GM18907 (cell line): ENCODE measurements at regions not wholly inside any gene's neighbourhood (a gene's known extent, or its start where the extent isn't known, plus 50 kb on each side); places are given as distances from the start of the nearest gene placed in this dataset.

Experiments
- ATAC-seq: cut with Tn5 transposase; IDR thresholded peaks from one replicate; pipeline ENCODE4 v1.9.1; 2021; ENCODE audit warnings: mild to moderate bottlenecking, moderate library complexity; ENCODE audit not compliant: unreplicated experiment

DNA sequence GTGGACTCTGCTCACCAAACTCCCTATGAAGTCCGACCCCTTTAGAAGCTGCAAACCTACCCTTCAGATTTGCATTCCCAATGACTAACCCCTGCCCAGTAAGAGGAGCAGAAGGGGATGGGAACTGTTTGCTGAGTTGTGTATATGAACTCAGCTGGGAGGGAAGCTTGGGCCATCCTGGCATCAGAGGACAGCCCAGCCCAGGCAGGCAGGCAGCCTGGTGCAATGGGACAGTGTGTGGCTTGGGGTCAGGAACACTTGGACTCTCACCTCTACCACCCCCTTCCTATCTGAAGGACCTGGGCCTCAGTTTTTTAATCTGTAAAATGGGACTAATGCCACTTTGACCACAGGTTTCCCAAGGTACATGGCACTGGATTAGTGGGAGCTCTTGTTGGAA is 147.4 kb upstream of the GPR26 start:
- no peak for ATAC-seq

DNA sequence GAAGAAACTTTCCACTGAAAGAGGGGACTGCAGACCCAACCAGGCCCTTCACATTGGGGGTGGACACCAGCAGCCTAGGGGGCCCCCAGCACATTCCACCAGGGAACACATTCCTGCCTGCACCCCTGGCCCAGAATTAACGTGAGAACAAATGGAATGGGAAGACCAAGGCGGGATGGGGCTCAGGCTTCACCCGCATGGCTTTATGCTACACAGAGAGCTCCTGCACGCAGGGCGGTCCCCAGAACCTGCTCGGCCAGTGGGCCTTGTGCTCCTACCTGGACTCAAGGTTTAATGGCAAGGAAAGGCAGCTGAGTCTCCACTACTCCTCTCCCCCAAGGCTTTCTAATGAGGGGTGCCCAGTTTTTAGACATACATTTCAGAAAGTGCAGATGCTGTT is 146.3 kb upstream of the GPR26 start:
- ATAC-seq: no peak

DNA sequence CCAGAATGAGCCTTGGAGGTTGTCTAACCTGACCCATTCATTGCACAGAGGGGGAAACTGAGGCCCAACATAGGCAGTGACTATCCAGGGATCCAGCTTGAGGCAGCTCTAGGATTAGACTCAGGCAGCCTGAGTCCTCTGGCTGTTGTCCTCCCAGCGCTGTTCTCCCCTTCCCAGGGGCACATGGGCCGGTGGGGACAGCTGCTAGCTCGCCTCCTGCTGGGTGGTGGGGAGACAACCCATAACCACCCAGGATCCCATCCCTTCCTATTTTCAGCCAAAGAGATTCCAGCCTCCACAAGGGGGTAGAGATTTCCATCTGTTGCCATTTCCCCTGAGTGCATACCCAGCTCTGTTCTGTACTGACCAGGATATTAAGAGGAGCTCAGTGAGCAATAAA is 145.1 kb upstream of the GPR26 start:
- ATAC-seq: no peak

DNA sequence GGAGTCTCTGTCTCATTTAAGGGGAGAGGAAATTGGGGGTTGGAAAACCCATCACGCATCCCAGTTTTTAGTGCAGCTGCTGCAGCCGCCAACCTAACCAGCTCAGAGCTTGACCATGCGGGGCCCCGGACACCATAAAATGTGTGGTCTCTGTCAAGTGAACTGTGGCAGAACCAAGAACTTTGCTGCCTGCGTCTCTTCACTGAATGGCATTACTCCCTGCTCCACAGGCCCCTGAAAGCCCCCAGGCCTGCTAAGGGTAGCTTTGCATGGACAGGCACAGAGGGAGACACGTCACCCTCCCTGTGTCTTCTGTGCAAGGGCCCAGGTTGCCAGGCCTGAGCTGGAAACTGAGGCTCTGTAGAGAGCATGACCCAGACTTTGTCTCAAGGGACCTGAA is 144.6 kb upstream of the GPR26 start:
- ATAC-seq: no peak

DNA sequence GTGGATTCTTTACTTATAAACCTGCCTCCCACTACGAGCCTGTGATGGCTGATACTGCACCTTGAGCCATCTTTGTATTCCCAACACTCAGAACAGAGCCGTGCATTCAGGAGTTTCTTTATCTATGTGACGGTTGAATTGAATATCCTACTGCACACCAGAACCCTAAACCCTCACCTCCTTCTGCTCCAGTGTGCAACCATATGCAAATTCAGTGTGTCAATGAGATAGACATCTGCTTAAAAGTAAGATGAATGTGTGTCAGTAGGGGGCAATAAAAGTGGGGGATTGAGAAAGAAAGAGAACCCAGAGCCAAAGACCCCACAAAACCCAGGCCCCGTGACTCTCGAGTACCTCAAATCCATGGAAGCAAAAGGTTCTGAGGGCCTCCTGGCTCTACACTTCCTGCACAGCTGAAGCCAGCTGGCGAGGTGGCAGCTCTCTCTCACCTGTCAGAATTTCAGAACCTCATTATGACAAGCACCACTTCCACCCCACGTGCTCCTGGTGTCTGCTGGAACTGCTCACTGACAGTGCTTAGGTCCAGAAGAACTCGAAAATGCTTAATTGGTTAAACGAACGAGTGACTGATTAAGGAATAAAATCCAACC is 143.3 kb upstream of the GPR26 start:
- no peak for ATAC-seq

DNA sequence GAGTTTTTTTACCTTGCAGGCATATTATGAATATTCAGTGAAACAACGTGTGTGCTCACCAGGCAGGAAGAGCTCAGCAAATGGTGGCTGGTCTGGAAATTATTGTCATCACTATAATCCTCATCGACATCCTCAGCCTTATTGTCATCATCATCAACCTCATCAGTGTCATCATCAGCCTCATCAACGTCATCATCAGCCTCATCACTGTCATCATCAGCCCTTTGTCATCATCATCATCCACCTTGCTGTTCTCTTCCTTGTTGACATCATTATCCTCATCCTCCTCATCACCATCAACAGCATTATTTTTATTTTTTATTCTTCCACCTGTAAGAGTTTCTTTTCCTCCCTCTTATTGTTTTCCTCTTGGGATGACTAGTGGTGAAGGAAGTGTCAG is 142.3 kb upstream of the GPR26 start:
- ATAC-seq: no peak

DNA sequence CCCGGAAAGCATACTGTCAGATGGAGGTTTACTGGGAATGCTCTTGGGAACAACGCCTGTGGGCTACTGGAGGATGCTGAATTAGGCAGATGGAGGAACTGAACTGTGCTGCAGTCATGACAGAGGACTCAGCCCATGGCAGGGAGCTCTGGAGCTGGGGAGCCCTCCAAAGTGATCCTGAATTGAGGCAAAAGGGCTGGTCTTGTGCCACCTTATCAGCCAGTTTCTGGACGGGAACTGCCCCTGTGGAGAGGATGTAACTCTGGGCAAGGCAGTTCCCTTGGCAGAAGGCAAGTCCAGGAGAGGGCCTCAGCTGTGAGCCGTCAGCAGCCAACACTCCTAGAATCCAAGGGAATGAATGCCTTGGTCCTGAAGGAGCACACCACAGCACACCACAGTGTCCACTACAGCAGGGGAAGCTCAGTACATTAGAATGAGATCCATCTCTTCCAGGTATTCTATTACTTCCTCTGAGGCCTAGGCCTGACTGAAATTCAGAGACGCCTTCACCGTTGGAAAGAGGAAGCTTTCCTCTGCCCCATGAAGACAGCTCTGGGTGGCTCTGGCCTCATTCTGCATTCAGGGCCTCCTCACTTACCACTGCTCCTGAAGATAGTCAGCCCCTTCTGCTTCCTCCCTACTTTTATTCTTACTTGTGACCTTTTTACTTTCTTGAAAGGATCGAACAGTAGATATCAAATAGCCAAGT is 139.6 kb upstream of the GPR26 start:
- ATAC-seq: no peak

DNA sequence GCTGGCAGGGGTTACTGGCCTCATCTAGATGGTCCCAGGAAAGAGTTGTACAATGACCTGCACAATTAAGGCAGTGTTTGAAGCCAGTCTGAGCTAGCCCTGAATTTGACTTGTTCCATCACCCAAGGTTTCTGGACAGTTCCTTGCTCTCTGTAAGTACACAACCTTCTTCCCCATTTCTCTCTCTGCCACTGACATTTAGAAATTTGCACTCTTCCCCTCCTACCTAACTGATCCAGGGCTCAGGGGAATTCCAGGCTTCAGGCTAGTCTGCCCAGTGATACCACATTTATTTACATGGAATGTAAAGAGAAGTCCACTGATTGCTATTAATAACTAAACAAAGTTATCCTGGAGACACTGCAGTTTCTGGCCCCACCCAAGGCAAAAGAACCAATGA is 139.0 kb upstream of the GPR26 start:
- ATAC-seq: no peak

DNA sequence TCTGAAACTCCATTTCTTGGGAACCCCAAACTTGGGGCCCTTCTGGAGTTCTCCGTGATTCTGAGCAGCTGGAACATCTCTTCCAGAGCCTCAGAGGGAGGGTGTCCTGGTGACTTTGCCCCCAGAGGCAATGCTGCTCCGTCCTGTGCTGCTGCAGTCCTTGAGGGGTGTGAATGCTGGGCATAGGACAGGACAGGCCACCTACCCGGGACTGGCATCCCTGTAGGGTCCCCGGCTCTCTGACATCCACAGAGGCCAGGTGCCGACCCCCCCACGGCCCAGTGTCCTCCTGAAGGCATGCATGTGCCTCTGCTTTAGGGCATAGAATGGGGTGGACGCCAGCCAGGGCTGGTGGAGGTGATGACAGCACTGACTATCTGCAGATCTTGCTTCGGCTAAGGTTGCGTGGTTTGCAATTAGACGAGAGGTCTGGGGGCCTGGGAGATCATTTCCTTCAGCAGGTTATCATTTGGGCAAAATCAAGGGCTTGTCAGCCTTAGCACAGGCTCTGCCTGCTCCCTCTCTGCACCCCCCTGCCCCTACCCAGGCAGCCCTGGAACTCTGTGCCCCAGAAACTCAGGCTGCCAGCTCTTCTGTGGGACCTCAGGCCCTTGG is 136.9 kb upstream of the GPR26 start:
- no peak for ATAC-seq

DNA sequence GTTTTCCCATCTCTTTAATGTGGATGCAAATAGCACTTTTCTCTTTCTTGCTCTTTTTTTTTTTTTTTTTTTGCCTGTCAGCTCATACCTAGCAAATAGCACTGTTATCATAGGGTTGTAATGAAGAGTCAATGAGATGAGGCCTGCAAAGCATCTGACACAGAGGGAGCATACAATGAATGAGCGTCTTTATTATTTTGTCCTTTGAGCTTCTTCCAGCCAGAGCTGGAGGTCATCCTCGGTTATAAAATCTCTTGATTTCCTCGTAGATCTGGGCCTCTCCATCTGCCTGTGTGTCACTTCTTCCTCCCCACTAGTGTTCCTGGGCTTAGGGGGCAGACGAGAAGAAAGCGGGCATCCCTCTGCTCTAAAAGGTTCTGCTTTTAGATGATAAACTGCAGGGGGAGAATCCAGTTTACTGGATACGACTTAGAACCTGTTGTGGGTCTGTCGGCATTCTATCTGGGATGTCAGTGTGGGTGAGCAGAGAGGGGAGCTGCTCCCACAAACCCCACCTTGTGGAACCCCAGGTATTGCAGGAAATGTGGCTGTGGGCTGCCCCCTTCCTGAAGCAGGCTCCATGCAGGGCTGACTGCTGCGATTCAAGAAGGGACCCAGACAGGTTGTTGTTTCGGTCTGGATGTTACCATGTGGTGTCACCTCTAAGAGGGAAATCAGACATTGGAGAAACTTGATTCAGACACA is 135.8 kb upstream of the GPR26 start:
- ATAC-seq: no peak

DNA sequence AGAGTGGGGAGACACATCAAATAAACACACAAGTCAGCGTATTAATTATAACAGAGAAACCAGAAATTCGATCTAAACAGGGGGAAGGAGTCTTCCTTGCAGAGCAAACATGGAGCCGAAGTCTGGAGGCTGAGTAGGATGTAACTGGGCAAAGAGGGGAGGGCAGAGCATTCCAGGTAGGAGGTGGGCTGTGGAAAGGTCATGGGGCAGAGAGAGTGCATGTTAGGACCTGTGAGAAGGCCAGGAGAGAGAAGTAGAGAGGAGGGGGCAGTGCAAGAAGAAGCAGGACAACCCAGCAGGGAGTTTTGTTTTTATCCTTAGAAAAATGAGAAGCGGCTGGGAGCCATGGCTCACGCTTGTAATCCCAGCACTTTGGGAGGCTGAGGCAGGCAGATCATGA is 130.8 kb upstream of the GPR26 start:
- ATAC-seq: no peak

DNA sequence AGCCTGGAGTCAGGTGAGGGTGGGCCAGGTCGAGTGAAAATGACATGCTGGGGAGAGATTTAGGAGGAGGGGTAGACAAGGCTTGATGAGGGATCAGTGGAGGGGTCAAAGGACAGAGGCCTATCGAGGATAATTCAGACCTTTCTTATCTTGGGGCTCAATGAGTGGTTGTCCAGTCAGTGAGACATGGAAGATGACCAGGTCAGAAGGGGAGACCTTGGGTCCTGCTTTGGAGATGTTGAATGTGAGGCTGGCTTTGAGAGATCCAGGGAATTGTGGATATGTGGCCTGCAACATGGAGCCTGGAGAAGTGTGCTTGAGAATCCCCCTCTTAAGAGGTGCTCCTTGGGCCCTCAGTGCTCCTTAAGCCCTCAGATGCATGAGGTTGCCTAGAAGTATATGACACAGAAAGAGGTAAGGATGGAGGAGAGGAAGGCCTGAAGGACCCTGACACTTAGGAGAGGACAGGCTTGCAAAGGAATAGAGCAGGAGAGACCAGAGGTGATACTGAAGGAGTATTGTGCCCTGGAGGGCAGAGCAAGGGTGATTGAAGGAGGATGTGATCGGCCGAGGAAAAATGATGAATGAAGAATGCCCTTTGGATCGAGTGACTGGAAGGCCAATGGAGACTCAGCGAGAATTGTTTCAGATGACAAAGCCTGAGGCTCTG is 129.8 kb upstream of the GPR26 start:
- no peak for ATAC-seq

DNA sequence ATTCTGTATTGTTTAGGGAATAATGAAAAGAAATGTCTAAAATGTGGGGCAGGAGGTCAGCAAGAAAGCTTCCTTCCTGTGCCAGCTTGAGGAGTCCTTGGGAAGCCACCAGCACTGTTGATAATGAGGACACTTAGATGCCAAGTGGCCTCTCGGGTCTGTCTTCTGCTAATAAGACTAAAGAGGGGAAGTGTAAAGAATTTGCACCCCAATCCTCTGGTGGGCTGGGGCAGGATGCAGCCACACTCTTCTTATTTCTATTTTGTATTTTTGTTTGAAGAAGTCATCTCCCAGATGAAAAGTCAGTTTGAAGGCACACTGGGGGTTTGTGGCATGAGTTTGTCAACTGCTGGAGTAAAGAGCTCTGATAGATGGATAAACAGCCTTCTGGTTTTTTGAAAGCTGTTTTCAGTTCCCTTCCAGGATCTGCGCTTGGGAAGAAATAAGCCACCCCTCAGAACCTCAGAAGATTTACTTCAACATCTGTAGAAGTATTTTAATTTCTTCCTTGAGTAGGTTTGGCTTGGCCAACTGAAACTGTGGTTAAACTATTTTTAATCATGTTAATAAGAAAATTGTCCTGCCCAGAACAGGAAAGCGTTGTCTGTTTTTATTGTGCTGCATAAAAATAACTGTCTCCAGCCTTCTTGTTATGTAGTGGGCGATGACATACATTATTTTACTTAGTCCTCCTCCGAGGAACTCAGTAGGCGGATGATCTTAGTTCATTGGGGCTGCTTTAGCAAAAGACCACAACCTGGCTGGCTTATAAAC is 128.8 kb upstream of the GPR26 start:
- no peak for ATAC-seq

DNA sequence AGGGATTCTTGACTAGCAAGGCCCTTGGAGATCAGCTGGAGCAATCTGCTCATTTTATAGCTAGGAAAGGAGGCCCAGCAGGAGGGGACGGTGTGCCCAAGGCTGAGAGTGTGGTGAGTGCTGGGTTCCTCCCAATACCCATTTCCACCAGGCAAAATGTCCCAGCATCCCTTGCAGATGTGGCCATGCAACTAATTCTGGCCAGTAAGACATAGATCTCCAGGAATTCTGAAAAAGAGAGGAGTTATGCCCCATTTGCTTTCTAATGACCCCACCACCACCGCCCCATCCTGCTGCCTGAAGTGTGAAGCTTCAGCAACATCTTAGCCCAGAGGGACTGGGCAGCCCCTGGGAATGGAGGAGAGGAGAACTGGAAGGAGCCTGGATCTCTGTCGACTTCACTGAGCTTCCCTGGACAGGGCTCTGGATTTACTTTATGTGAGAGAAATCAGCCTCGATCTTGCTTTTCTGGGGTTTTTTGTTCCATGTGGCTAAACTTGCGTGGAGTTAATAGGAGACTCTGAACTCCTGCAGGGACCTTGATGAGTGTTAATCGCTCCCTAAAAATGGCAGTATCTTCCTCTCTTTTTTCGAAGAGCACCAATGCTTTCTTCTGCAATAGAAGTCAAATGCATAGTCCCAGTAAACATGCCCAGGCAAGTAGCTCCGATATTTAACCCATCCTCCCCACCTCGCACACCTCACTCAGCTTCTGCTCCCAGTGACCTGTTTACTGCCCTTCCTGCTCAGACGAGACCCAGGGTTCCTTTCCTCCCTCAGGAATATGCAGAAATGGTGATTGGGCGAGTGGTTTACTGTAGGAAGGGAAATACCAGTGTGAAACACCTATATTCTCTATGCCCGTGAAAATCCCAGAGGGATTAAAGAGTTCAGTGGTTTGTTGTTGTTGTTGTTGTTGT is 127.5 kb upstream of the GPR26 start:
- no peak for ATAC-seq

DNA sequence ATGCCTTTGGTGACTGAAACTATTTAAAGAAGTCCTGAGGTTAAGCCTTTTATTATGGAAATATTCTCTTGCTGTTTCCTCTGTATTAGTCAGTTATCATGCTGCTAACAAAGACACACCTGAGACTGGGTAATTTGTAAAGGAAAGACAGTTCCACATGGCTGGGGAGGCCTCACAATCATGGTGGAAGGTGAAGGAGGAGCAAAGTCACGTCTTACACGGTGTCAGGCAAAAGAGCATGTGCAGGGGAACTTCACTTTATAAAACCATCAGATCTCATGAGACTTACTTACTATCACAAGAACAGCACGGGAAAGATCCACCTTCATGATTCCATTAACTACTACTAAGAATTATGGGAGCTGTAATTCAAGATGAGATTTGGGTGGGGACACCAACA is 121.2 kb upstream of the GPR26 start:
- no peak for ATAC-seq

DNA sequence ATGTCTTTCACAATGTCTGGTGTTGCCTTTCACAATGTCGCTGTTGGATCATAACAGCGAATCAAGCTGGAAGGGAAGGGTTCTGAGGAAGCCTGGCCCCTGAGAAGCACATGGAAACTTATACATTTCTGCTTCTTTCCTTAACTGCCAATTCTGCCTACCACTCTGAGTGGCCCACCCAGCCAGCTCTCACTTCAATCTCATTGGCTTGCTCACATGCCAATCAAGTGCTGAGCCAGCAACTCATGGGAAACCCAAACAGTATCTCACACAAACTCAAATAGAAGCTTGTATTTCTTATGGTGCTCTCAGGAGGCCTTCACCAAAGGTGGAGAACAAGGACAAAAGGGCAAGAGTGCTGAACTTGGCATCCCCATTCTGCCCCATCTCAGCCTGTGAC is 117.4 kb upstream of the GPR26 start:
- no peak for ATAC-seq

DNA sequence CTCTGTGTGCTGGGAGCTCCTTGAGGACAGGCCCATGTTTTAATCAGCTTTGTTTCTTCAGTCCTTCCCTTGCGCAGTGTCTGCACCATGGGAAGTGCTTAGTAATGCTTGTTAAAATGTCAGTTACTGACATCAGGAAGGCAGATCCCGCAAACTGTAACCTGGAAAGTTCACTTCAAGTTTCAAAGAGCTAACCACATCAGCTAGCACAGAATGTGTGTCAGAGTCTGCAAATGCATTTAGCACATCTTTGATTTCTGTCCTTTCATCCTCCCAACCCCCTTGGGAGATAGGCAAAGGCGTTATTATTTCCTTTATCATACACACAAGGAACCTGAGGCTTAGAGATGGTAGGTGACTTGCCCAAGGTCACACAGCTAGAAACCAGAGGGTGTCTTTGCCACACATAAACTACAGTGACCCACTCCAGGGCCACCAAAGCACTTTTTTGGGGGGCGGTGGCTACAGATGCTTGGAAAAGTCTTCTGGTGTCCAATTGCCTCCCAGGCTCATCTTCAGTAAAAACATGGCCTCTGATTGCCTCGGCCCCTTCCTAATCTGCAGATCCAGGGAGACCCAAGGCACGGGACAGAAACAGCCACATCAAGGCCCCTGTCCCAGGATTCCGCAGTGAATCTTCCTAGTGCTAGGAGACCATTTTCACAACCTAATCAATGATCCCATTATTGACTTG is 116.2 kb upstream of the GPR26 start:
- no peak for ATAC-seq

DNA sequence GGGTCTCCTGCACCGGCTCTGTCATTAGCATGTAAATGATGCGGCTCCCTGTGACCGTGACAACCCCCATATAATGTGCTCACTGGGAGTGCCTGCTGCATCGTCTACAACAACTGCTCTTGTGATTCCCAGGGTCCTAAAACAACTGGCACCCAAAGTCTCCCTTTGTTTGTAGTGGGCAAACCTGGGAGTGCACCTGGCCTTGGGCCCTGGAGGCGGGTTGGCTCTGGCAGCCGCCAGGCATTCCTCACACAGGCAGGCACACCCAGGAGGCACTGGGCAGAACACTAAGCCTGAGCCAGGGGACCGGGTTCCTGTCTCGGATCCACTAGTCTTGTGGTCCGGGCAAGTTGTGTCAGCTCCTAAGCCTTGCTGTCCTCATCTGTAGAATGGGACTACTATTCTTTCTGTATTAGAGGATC is 115.5 kb upstream of the GPR26 start:
- ATAC-seq: no peak

DNA sequence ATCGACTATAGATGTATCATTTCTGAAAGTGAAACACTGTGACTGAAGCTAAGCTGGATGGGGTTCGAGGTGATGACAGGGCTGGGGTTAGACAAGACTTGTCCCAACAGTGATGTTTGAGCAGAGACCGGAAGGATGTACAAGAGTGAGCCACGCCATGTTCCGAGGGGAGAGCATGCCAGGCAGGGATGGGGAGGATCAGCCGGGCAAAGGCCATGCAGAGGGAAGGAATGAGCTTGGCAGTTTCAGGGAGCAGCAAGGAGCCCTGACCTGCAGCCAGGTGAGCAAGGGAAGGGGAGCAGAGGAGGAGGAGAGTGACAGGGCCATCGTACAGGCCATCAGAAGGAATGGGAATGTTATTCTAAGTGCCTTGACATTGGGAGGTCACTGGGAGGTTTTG is 114.9 kb upstream of the GPR26 start:
- ATAC-seq: no peak
